IMR-90 (cell line): ENCODE measurements at regions not wholly inside any gene's neighbourhood (a gene's known extent, or its start where the extent isn't known, plus 50 kb on each side); places are given as distances from the start of the nearest gene placed in this dataset.

Experiments
- ATAC-seq: fragments of 200-7000 bp; cut with Tn5 transposase; 2 replicates; pipeline ENCODE4 v1.9.1; 2020; ENCODE audit warnings: low read depth, mild to moderate bottlenecking, moderate library complexity
- BruUV-seq: library from RNA; stranded (reverse); fragments of 400-500 nt; replicated peaks from 2 replicates; lab custom pipeline; 2021; lab: Mats Ljungman, UMichigan
- CTCF ChIA-PET: fragments of 300-600 bp; formaldehyde crosslinking; extraction: SDS; loops from one replicate; lab custom pipeline; 2021; ENCODE audit warnings: antibody characterized with exemption; lab: Yijun Ruan, JAX
- POLR2A ChIA-PET: fragments of 300-600 bp; sonication (Branson Sonifier 250); formaldehyde crosslinking; loops from one replicate; lab custom pipeline; 2022; ENCODE audit warnings: antibody characterized with exemption; ENCODE audit not compliant: unreplicated experiment; lab: Charles Lee
- DNase-seq: peaks from one replicate; pipeline ENCODE4 v3.0.0; 2013
- H2AFZ ChIP-seq: replicated peaks from 2 replicates; pipeline ENCODE3; 2013; ENCODE audit warnings: low read length, mild to moderate bottlenecking; ENCODE audit not compliant: poor library complexity
- H2AK5ac ChIP-seq: 2 replicates; pipeline ENCODE4 v1.6.1; 2013; ENCODE audit warnings: low read depth, low read length, inconsistent platforms
- H2AK9ac ChIP-seq: replicated peaks from 2 replicates; pipeline ENCODE3; 2013; ENCODE audit warnings: mild to moderate bottlenecking, low read depth, low read length, moderate library complexity; ENCODE audit not compliant: poor library complexity
- H2BK120ac ChIP-seq: 2 replicates; pipeline ENCODE4 v1.6.1; 2013; ENCODE audit warnings: low read depth, low read length, inconsistent platforms
- H2BK15ac ChIP-seq: 3 replicates; pipeline ENCODE4 v1.6.1; 2013; ENCODE audit warnings: low read depth, low read length, inconsistent platforms
- H2BK20ac ChIP-seq: 2 replicates; pipeline ENCODE4 v1.6.1; 2013; ENCODE audit warnings: low read depth, mild to moderate bottlenecking, inconsistent platforms, low read length, moderate library complexity
- H2BK5ac ChIP-seq: 2 replicates; pipeline ENCODE4 v1.6.1; 2013; ENCODE audit warnings: mild to moderate bottlenecking, low read depth, low read length, inconsistent platforms; ENCODE audit not compliant: poor library complexity, severe bottlenecking
- H3K14ac ChIP-seq: replicated peaks from 2 replicates; pipeline ENCODE4 v1.6.1; 2013; ENCODE audit warnings: low read depth, low read length, inconsistent platforms
- H3K18ac ChIP-seq: 2 replicates; pipeline ENCODE4 v1.6.1; 2013; ENCODE audit warnings: low read depth, low read length, control low read depth
- H3K23ac ChIP-seq: 2 replicates; pipeline ENCODE4 v1.6.1; 2013; ENCODE audit warnings: low read depth, low read length, inconsistent platforms
- H3K27ac ChIP-seq: 2 replicates; pipeline ENCODE4 v1.5.1; 2013; ENCODE audit warnings: mild to moderate bottlenecking, control low read depth, low read length; ENCODE audit not compliant: insufficient read depth
- H3K27me3 ChIP-seq: 2 replicates; pipeline ENCODE4 v1.6.1; 2013; ENCODE audit warnings: low read length; ENCODE audit not compliant: control insufficient read depth, insufficient read depth
- H3K36me3 ChIP-seq: 2 replicates; pipeline ENCODE4 v1.6.1; 2013; ENCODE audit warnings: low read length, mixed read lengths; ENCODE audit not compliant: control insufficient read depth, insufficient read depth
- H3K4ac ChIP-seq: 2 replicates; pipeline ENCODE4 v1.6.1; 2013; ENCODE audit warnings: low read depth, low read length, inconsistent platforms
- H3K4me1 ChIP-seq: 2 replicates; pipeline ENCODE4 v1.6.1; 2013; ENCODE audit warnings: low read length, mixed read lengths; ENCODE audit not compliant: control insufficient read depth, insufficient read depth
- H3K4me2 ChIP-seq: 2 replicates; pipeline ENCODE4 v1.6.1; 2013; ENCODE audit warnings: low read depth, mild to moderate bottlenecking, control low read depth, low read length, moderate library complexity
- H3K4me3 ChIP-seq: 2 replicates; pipeline ENCODE4 v1.5.1; 2013; ENCODE audit warnings: low read depth, mild to moderate bottlenecking, control low read depth, low read length, moderate library complexity; ENCODE audit not compliant: insufficient read depth
- H3K56ac ChIP-seq: 2 replicates; pipeline ENCODE4 v1.6.1; 2013; ENCODE audit warnings: low read length, inconsistent platforms; ENCODE audit not compliant: insufficient read depth; ENCODE audit errors: extremely low read depth
- H3K79me1 ChIP-seq, 2 experiments: 2 replicates each; pipeline ENCODE4 v1.6.1; 2013; ENCODE audit warnings: low read length in 2 of 2, inconsistent platforms in 1 of 2, low read depth in 1 of 2
- H3K9ac ChIP-seq: 2 replicates; pipeline ENCODE4 v1.6.1; 2013; ENCODE audit warnings: low read depth, low read length, control low read depth
- H3K9me1 ChIP-seq: 2 replicates; pipeline ENCODE4 v1.6.1; 2013; ENCODE audit warnings: low read length, inconsistent platforms; ENCODE audit not compliant: insufficient read depth
- H3K9me3 ChIP-seq: 2 replicates; pipeline ENCODE4 v1.6.1; 2013; ENCODE audit warnings: low read length; ENCODE audit not compliant: control insufficient read depth, insufficient read depth
- H4K20me1 ChIP-seq: 2 replicates; pipeline ENCODE4 v1.6.1; 2013; ENCODE audit warnings: low read length, inconsistent platforms; ENCODE audit not compliant: insufficient read depth
- H4K5ac ChIP-seq: 2 replicates; pipeline ENCODE4 v1.6.1; 2013; ENCODE audit warnings: mild to moderate bottlenecking, low read depth, low read length, control low read depth
- H4K8ac ChIP-seq, 2 experiments: 2 replicates each; pipeline ENCODE4 v1.6.1; 2013; ENCODE audit warnings: low read depth in 2 of 2, low read length in 2 of 2, control low read depth in 1 of 2, inconsistent platforms in 1 of 2
- H4K91ac ChIP-seq: 2 replicates; pipeline ENCODE4 v1.6.1; 2013; ENCODE audit warnings: low read depth, low read length, inconsistent platforms; ENCODE audit not compliant: insufficient read depth
- SMC3 ChIP-seq: fragments of 150-350 bp; IDR thresholded peaks from 2 replicates; pipeline ENCODE4 v1.6.1; 2016; ENCODE audit warnings: low read depth, mild to moderate bottlenecking, antibody characterized with exemption, low read length, moderate library complexity
- WGBS, 2 experiments: methylation state at CpG; one replicate each; pipeline versions ENCODE4 v1.1.5 to v1.1.7; 2013; ENCODE audit warnings: missing lambda C conversion rate in 2 of 2; ENCODE audit not compliant: insufficient read length in 1 of 2; ENCODE audit errors: extremely low coverage in 2 of 2; 5-methylcytosine and 5-hydroxymethylcytosine counted together
- dilution Hi-C: fragments of 300-500 bp; cut with HindIII; formaldehyde crosslinking; loops from one replicate; pipeline ENCODE4 v1.14.3; 2018; ENCODE audit warnings: low sequenced_read_pairs; ENCODE audit not compliant: unreplicated experiment
- in situ Hi-C: fragments of 300-500 bp; cut with MboI; formaldehyde crosslinking; loops from 3 replicates; pipeline ENCODE4 v1.14.3; 2019; ENCODE audit warnings: low sequenced_read_pairs, inconsistent platforms, mixed read lengths
- intact Hi-C: fragments of 100-400 bp; cut with micrococcal nuclease; formaldehyde crosslinking; loops from 2 replicates; pipeline ENCODE4 v1.10.0; 2022

DNA sequence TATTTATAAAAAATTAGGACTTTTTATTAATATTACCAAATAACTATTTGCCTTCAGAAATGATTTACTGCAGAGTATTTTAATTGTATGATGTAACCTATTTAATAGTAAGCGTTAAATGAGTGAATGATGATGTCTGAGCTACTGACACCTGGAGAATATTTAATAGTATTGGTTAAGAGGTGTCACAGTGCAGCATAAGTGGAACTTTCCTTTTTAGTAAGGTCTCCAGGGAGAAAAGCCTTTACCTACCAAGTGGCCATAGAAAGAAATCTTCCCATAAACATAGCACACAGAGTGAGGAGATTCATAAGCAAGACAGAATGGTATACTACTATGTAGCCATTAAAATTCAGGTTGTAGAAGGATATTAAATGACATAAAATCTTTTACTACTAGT is 441.7 kb downstream of the TBL1XR1 start:
- no CpG with 5 or more reads among the region's 1 CpG for WGBS, 2 experiments
- no peak for TF ChIP-seq SMC3

More for the DNA sequence above, 441.7 kb downstream of the TBL1XR1 start:
- no peak overlapping the region for H3K9ac ChIP-seq
- no peak overlapping the region for H3K14ac ChIP-seq
- ATAC-seq (no peak), DNase-seq (no peak)
- H2BK20ac ChIP-seq = no peak overlapping the region
- no peaks in the 10 kb centered on the region for H4K20me1 ChIP-seq
- H2BK5ac ChIP-seq = no peak overlapping the region
- no peak overlapping the region for H3K27ac ChIP-seq
- in situ Hi-C loops (no loop called here), intact Hi-C loops (no loop called here), dilution Hi-C loops (no loop called here)
- no TSS peak for BruUV-seq
- H3K23ac ChIP-seq = no peak overlapping the region
- H3K4me2 ChIP-seq = no peak overlapping the region
- no peak overlapping the region for H2AFZ ChIP-seq
- no peaks in the 10 kb centered on the region for H3K36me3 ChIP-seq
- H3K4me1 ChIP-seq = no peaks in the 10 kb centered on the region
- ChIA-PET POLR2A (no interaction called here), CTCF (no interaction called here)
- no peak overlapping the region for H4K8ac ChIP-seq
- no peak overlapping the region for H3K18ac ChIP-seq
- no peak overlapping the region for H3K4ac ChIP-seq
- H3K56ac ChIP-seq = no peak overlapping the region
- H2AK5ac ChIP-seq = no peak overlapping the region
- H4K5ac ChIP-seq = no peak overlapping the region
- no peaks in the 10 kb centered on the region for H3K9me3 ChIP-seq
- peaks cover 1% of the 10 kb centered on the region; the same call in 1 of the 2 replicates for H3K27me3 ChIP-seq
- no peak overlapping the region for H4K91ac ChIP-seq
- H2BK15ac ChIP-seq = no peak overlapping the region
- no peak overlapping the region for H2AK9ac ChIP-seq
- H3K79me1 ChIP-seq = no peaks in the 10 kb centered on the region
- H2BK120ac ChIP-seq = no peak overlapping the region
- H3K9me1 ChIP-seq = no peaks in the 10 kb centered on the region
- H3K4me3 ChIP-seq = no peak overlapping the region
